Testis (tissue), 2 donors: ENCODE measurements at regions not wholly inside any gene's neighbourhood (a gene's known extent, or its start where the extent isn't known, plus 50 kb on each side); places are given as distances from the start of the nearest gene placed in this dataset.

Experiments used
- POLR2A ChIP-seq: fragments of 450-650 bp; IDR thresholded peaks from one replicate; pipeline ENCODE4 v1.6.1; 2017; ENCODE audit warnings: antibody characterized with exemption, mild to moderate bottlenecking, moderate library complexity
- TF ChIP-seq, protein P1 (sequence below), 3 experiments: fragments of 450-650 bp in 2 of 3; fragments of 200-600 bp in 1 of 3; sonication (generic) in 1 of 3; IDR thresholded peaks; one replicate each; pipeline ENCODE4 v1.5.1; 2016 to 2019; ENCODE audit warnings: antibody characterized with exemption in 3 of 3, mild to moderate bottlenecking in 2 of 3, moderate library complexity in 1 of 3

DNA sequence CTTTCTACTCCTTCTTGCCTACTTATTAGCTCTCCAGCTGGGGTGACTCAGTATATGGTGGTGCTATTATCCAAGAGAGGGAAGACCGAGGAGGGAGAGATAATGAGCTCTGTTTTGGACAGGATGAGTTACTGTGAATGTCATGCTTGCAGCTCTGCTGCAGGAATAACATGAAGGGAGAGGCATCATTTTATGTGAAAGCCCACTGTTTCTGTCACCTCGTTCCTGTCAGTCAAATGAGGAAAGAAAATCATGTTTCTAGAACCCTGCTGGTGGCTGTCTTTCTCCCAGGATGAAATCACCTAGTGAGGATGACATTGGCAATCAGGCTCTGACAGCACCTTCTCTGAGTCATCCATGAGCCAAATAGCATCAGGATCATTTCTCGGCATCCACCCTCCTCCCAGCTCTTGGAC, 1291.6 kb upstream of the AUTS2 start:
- TF ChIP-seq, protein P1, sequence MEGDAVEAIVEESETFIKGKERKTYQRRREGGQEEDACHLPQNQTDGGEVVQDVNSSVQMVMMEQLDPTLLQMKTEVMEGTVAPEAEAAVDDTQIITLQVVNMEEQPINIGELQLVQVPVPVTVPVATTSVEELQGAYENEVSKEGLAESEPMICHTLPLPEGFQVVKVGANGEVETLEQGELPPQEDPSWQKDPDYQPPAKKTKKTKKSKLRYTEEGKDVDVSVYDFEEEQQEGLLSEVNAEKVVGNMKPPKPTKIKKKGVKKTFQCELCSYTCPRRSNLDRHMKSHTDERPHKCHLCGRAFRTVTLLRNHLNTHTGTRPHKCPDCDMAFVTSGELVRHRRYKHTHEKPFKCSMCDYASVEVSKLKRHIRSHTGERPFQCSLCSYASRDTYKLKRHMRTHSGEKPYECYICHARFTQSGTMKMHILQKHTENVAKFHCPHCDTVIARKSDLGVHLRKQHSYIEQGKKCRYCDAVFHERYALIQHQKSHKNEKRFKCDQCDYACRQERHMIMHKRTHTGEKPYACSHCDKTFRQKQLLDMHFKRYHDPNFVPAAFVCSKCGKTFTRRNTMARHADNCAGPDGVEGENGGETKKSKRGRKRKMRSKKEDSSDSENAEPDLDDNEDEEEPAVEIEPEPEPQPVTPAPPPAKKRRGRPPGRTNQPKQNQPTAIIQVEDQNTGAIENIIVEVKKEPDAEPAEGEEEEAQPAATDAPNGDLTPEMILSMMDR (IDR thresholded peaks at IDR 0.05) = no peak
- no peak for TF ChIP-seq POLR2A
